H9 (cell line): ENCODE measurements at regions not wholly inside any gene's neighbourhood (a gene's known extent, or its start where the extent isn't known, plus 50 kb on each side); places are given as distances from the start of the nearest gene placed in this dataset.

ENCODE experiments used
- DNase-seq: peaks from one replicate; pipeline ENCODE4 v3.0.0-alpha.2; 2017
- H2AFZ ChIP-seq: one replicate; pipeline ENCODE4 v1.6.1; 2013; ENCODE audit warnings: mild to moderate bottlenecking, low read length, control low read depth, moderate library complexity
- H2AK5ac ChIP-seq: 2 replicates; pipeline ENCODE4 v1.6.1; 2013; ENCODE audit warnings: low read length, control low read depth, mixed read lengths; ENCODE audit not compliant: insufficient read length
- H2BK120ac ChIP-seq: one replicate; pipeline ENCODE4 v1.6.1; 2013; ENCODE audit warnings: low read depth, mild to moderate bottlenecking, low read length, control low read depth, inconsistent platforms; ENCODE audit not compliant: poor library complexity, severe bottlenecking
- H2BK12ac ChIP-seq: 2 replicates; pipeline ENCODE4 v1.6.1; 2013; ENCODE audit warnings: low read length, control low read depth, mixed read lengths, low read depth; ENCODE audit not compliant: insufficient read length
- H2BK15ac ChIP-seq: 2 replicates; pipeline ENCODE4 v1.6.1; 2013; ENCODE audit warnings: low read depth, low read length, control low read depth
- H2BK20ac ChIP-seq: one replicate; pipeline ENCODE4 v1.6.1; 2013; ENCODE audit warnings: low read depth, mild to moderate bottlenecking, low read length, control low read depth, inconsistent platforms; ENCODE audit not compliant: poor library complexity, severe bottlenecking
- H2BK5ac ChIP-seq: 2 replicates; pipeline ENCODE4 v1.6.1; 2013; ENCODE audit warnings: low read length, control low read depth, mixed read lengths; ENCODE audit not compliant: insufficient read length
- H3K14ac ChIP-seq: 2 replicates; pipeline ENCODE4 v1.6.1; 2013; ENCODE audit warnings: low read length, control low read depth; ENCODE audit not compliant: insufficient read depth
- H3K18ac ChIP-seq: 2 replicates; pipeline ENCODE4 v1.6.1; 2013; ENCODE audit warnings: low read depth, mild to moderate bottlenecking, mixed read lengths, low read length, control low read depth; ENCODE audit not compliant: insufficient read length
- H3K23ac ChIP-seq: 2 replicates; pipeline ENCODE4 v1.6.1; 2013; ENCODE audit warnings: low read length, control low read depth, mixed read lengths, low read depth; ENCODE audit not compliant: insufficient read length
- H3K23me2 ChIP-seq: 2 replicates; pipeline ENCODE4 v1.6.1; 2013; ENCODE audit warnings: low read depth, mild to moderate bottlenecking, mixed read lengths, low read length, control low read depth; ENCODE audit not compliant: insufficient read length, poor library complexity, severe bottlenecking
- H3K27ac ChIP-seq: 2 replicates; pipeline ENCODE4 v1.5.1; 2013; ENCODE audit warnings: low read length, control low read depth, mixed read lengths, low read depth; ENCODE audit not compliant: insufficient read length
- H3K27me3 ChIP-seq: 2 replicates; pipeline ENCODE4 v1.6.1; 2013; ENCODE audit warnings: low read length, control low read depth, inconsistent platforms; ENCODE audit not compliant: insufficient read depth
- H3K4ac ChIP-seq: 2 replicates; pipeline ENCODE4 v1.6.1; 2013; ENCODE audit warnings: low read depth, mild to moderate bottlenecking, control low read depth, inconsistent platforms, low read length, moderate library complexity
- H3K4me1 ChIP-seq: 2 replicates; pipeline ENCODE4 v1.6.1; 2013; ENCODE audit warnings: low read length, control low read depth, inconsistent platforms; ENCODE audit not compliant: insufficient read depth
- H3K4me2 ChIP-seq: 2 replicates; pipeline ENCODE4 v1.6.1; 2013; ENCODE audit warnings: low read length, control low read depth, mixed read lengths; ENCODE audit not compliant: insufficient read length, insufficient read depth
- H3K56ac ChIP-seq: 2 replicates; pipeline ENCODE4 v1.6.1; 2013; ENCODE audit warnings: low read depth, mild to moderate bottlenecking, mixed read lengths, low read length, control low read depth; ENCODE audit not compliant: insufficient read length
- H3K79me1 ChIP-seq: 2 replicates; pipeline ENCODE4 v1.6.1; 2013; ENCODE audit warnings: low read depth, mild to moderate bottlenecking, moderate library complexity, low read length, control low read depth, inconsistent platforms; ENCODE audit not compliant: insufficient read depth, poor library complexity, severe bottlenecking
- H3K79me2 ChIP-seq: 2 replicates; pipeline ENCODE4 v1.6.1; 2013; ENCODE audit warnings: low read length, control low read depth, inconsistent platforms; ENCODE audit not compliant: insufficient read depth
- H3K9ac ChIP-seq: 2 replicates; pipeline ENCODE4 v1.6.1; 2013; ENCODE audit warnings: low read length, control low read depth, mixed read lengths; ENCODE audit not compliant: insufficient read length; ENCODE audit errors: extremely low read depth
- H3K9me3 ChIP-seq: one replicate; pipeline ENCODE4 v1.6.1; 2013; ENCODE audit warnings: low read depth, low read length, inconsistent platforms; ENCODE audit not compliant: control insufficient read depth
- H3T11ph ChIP-seq: one replicate; pipeline ENCODE4 v1.6.1; 2013; ENCODE audit warnings: mild to moderate bottlenecking, low read length, control low read depth, inconsistent platforms
- H4K20me1 ChIP-seq: one replicate; pipeline ENCODE4 v1.6.1; 2013; ENCODE audit not compliant: control insufficient read depth, insufficient read length, insufficient read depth
- H4K5ac ChIP-seq: 2 replicates; pipeline ENCODE4 v1.6.1; 2013; ENCODE audit warnings: low read depth, mild to moderate bottlenecking, mixed read lengths, low read length, control low read depth; ENCODE audit not compliant: insufficient read length
- H4K8ac ChIP-seq: replicated peaks from 2 replicates; pipeline ENCODE4 v1.6.1; 2013; ENCODE audit warnings: low read length, control low read depth, mixed read lengths, low read depth; ENCODE audit not compliant: insufficient read length
- H4K91ac ChIP-seq: 2 replicates; pipeline ENCODE4 v1.6.1; 2013; ENCODE audit warnings: low read depth, mild to moderate bottlenecking, moderate library complexity, mixed read lengths, low read length, control low read depth; ENCODE audit not compliant: insufficient read length
- H3K27ac Mint-ChIP-seq, 3 experiments: 2 replicates in 2 of 3; 3 replicates in 1 of 3; pipeline ENCODE4 v1.8.0; 2020 to 2021; ENCODE audit warnings: mixed read lengths in 3 of 3, mild to moderate bottlenecking in 1 of 3, moderate library complexity in 1 of 3
- H3K27me3 Mint-ChIP-seq: 2 replicates; pipeline ENCODE4 v1.8.0; 2021; ENCODE audit warnings: low read depth, mild to moderate bottlenecking, moderate library complexity, mixed read lengths
- H3K36me3 Mint-ChIP-seq, 3 experiments: 2 replicates in 2 of 3; 3 replicates in 1 of 3; pipeline ENCODE4 v1.8.0; 2020 to 2021; ENCODE audit warnings: low read depth in 3 of 3, mixed read lengths in 3 of 3; ENCODE audit not compliant: insufficient read depth in 1 of 3
- H3K4me1 Mint-ChIP-seq, 2 experiments: 2 replicates each; pipeline ENCODE4 v1.8.0; 2020; ENCODE audit warnings: mixed read lengths in 2 of 2
- H3K4me3 Mint-ChIP-seq, 2 experiments: 2 replicates in 1 of 2; 3 replicates in 1 of 2; pipeline ENCODE4 v1.8.0; 2020 to 2021; ENCODE audit warnings: mild to moderate bottlenecking in 2 of 2, mixed read lengths in 2 of 2, moderate library complexity in 1 of 2
- H3K9me3 Mint-ChIP-seq, 2 experiments: 2 replicates in 1 of 2; 3 replicates in 1 of 2; pipeline ENCODE4 v1.8.0; 2020; ENCODE audit warnings: mild to moderate bottlenecking in 2 of 2, mixed read lengths in 2 of 2, moderate library complexity in 1 of 2
- TF ChIP-seq, protein P1 (sequence below): fragments of 200-600 bp; sonication (generic); conservative IDR thresholded peaks from 3 replicates; pipeline ENCODE4 v1.8.0; 2021; ENCODE audit warnings: antibody characterized with exemption, mild to moderate bottlenecking

DNA sequence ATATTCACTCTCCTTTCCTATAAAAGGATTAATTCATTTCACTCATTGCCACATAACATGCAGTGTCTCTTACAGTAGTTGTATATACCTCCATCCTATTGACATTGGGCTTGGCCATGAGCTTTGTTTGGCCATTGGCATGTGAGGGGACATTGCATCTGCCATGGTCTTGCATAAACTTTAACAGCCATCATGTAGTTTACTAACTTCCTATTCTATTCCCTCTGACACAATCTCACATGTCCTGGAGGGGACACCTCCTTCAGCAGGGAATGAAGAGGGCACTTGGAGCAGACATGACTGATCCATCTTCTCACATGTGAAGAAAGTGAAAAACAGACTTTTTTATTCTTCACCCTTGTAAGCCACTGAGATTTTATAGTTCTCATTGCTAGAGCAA is 115.5 kb upstream of the MARCKS start:
- Histone ChIP-seq H3K23ac (no peak overlapping the region), H4K5ac (no peak overlapping the region), H4K8ac (no peak overlapping the region), H3K18ac (no peak overlapping the region), H3K79me2 (no peaks in the 10 kb centered on the region), H3K14ac (no peak overlapping the region), H2BK5ac (no peak overlapping the region), H4K20me1 (no peaks in the 10 kb centered on the region), H3K9ac (no peak overlapping the region), H3K27me3 (no peaks in the 10 kb centered on the region), H2AK5ac (no peak overlapping the region), H3K4me1 (no peaks in the 10 kb centered on the region), H3K56ac (no peak overlapping the region), H2BK120ac (no peak overlapping the region), H2AFZ (no peak overlapping the region), H3K23me2 (no peaks in the 10 kb centered on the region), H2BK12ac (no peak overlapping the region), H3T11ph (no peak overlapping the region), H3K79me1 (no peaks in the 10 kb centered on the region), H3K4me2 (no peak overlapping the region), H3K9me3 (no peaks in the 10 kb centered on the region), H2BK20ac (no peak overlapping the region), H3K4ac (no peak overlapping the region), H4K91ac (no peak overlapping the region), H3K27ac (no peak overlapping the region), H2BK15ac (no peak overlapping the region)
- H3K4me3 Mint-ChIP-seq = no peak overlapping the region
- TF ChIP-seq, protein P1, sequence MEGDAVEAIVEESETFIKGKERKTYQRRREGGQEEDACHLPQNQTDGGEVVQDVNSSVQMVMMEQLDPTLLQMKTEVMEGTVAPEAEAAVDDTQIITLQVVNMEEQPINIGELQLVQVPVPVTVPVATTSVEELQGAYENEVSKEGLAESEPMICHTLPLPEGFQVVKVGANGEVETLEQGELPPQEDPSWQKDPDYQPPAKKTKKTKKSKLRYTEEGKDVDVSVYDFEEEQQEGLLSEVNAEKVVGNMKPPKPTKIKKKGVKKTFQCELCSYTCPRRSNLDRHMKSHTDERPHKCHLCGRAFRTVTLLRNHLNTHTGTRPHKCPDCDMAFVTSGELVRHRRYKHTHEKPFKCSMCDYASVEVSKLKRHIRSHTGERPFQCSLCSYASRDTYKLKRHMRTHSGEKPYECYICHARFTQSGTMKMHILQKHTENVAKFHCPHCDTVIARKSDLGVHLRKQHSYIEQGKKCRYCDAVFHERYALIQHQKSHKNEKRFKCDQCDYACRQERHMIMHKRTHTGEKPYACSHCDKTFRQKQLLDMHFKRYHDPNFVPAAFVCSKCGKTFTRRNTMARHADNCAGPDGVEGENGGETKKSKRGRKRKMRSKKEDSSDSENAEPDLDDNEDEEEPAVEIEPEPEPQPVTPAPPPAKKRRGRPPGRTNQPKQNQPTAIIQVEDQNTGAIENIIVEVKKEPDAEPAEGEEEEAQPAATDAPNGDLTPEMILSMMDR = no peak
- no peak overlapping the region for H3K27ac Mint-ChIP-seq
- H3K9me3 Mint-ChIP-seq = no peaks in the 10 kb centered on the region
- no peaks in the 10 kb centered on the region for H3K36me3 Mint-ChIP-seq
- no peaks in the 10 kb centered on the region for H3K27me3 Mint-ChIP-seq
- H3K4me1 Mint-ChIP-seq = peaks cover 3 to 5% of the 10 kb centered on the region in 2 experiments; a peak in 1 of 4 replicates
- no peak for DNase-seq
